DMS153 (cell line): ENCODE measurements at regions not wholly inside any gene's neighbourhood (a gene's known extent, or its start where the extent isn't known, plus 50 kb on each side); places are given as distances from the start of the nearest gene placed in this dataset.
"Not testable (repeated sequence)": the region's sequence is repeated elsewhere in the genome, so short reads cannot be mapped to it uniquely, and the experiment has no call there.

Experiments used
- DNase-seq: peaks from one replicate; lab custom pipeline; 2025; lab: John Stamatoyannopoulos, UW

GRCh38 chr1:104946558-104947210, 1197.0 kb downstream of the AMY1C start:
- no peak for DNase-seq

- DNase-seq, result no peak
Observed at GRCh38 chr1:104953555-104953954, 1203.9 kb downstream of the AMY1C start.

- DNase-seq, result no peak
Observed at GRCh38 chr1:104973516-104973915, 1223.8 kb downstream of the AMY1C start.

- no peak for DNase-seq
Observed at GRCh38 chr1:104979651-104980050, 1230.0 kb downstream of the AMY1C start.

GRCh38 chr1:104987210-104987609, 1237.5 kb downstream of the AMY1C start:
- no peak for DNase-seq

GRCh38 chr1:104989012-104989411, 1239.3 kb downstream of the AMY1C start:
- DNase-seq, result no peak

GRCh38 chr1:104991702-104992101, 1242.0 kb downstream of the AMY1C start:
- peak; percentile 59 for DNase-seq

- DNase-seq, result no peak
Observed at GRCh38 chr1:105000793-105001192, 1251.1 kb downstream of the AMY1C start.

- DNase-seq, result no peak
Observed at GRCh38 chr1:105004515-105004914, 1254.8 kb downstream of the AMY1C start.

- no peak for DNase-seq
Observed at GRCh38 chr1:105005594-105006195, 1256.0 kb downstream of the AMY1C start.

- DNase-seq, result no peak
Observed at GRCh38 chr1:105017587-105017986, 1267.9 kb downstream of the AMY1C start.

GRCh38 chr1:105023719-105024118, 1274.0 kb downstream of the AMY1C start:
- DNase-seq, result no peak

GRCh38 chr1:105027838-105028471, 1278.3 kb downstream of the AMY1C start:
- no peak for DNase-seq

- no peak for DNase-seq
Observed at GRCh38 chr1:105072446-105072845, 1322.7 kb downstream of the AMY1C start.

- DNase-seq, result no peak
Observed at GRCh38 chr1:105072850-105073249, 1323.2 kb downstream of the AMY1C start.

GRCh38 chr1:105073660-105074059, 1324.0 kb downstream of the AMY1C start:
- DNase-seq, result no peak

- no peak for DNase-seq
Observed at GRCh38 chr1:105083611-105084010, 1333.9 kb downstream of the AMY1C start.

GRCh38 chr1:105087506-105087905, 1337.8 kb downstream of the AMY1C start:
- no peak for DNase-seq

- DNase-seq, result no peak
Observed at GRCh38 chr1:105088166-105088565, 1338.5 kb downstream of the AMY1C start.

- DNase-seq, result not testable (repeated sequence)
Observed at GRCh38 chr1:105093893-105094292, 1344.2 kb downstream of the AMY1C start.

GRCh38 chr1:105100102-105100501, 1350.4 kb downstream of the AMY1C start:
- peak; percentile 48 for DNase-seq

GRCh38 chr1:105101261-105101660, 1351.6 kb downstream of the AMY1C start:
- DNase-seq, result no peak

- no peak for DNase-seq
Observed at GRCh38 chr1:105102371-105102770, 1352.7 kb downstream of the AMY1C start.
